Activated T-cell treated with anti-CD3 and anti-CD28 coated beads for 1 hour (primary cell): ENCODE measurements at regions not wholly inside any gene's neighbourhood (a gene's known extent, or its start where the extent isn't known, plus 50 kb on each side); places are given as distances from the start of the nearest gene placed in this dataset.
A peak's percentile ranks its signal among the peaks of the same experiment; 100 is the strongest.

Source experiments
- DNase-seq: peaks from one replicate; pipeline ENCODE4 v3.0.0-alpha.2; 2020; ENCODE audit warnings: low read depth

DNA sequence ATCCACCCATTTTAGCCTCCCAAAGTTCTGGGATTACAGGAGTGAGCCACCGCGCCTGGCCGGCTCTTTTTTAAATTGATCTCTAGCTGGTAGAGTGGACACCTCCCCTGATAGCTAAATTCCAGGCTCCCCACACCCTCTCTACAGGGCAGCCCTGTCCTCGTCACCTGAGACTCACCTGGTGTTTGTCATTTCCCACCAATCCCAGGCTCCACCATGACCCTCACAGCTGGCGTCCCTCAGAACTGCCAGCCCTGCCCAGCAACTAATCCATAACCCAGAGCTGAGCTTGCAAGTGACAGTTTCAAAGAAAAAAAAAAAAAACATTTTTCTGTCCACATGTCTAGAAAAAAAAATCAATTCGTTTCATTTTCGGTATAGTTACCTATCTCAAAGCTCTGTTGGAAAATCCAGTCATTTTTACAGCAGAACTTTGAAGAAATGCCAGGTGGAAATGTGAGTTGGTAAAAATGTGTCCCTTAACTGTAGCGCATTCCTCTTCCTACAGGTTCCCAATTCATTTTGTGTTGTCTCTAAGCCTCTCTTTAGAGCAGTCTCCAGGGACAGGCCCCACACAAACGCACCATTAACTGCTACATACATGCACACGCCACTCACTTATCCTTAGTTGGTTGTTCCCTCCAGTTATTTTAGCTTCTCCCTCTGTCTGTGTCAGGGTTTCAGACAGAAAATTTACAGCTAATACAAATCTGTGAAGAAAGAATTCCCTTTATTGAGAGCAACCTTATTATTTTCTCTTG lies 294.7 kb downstream of the FBXO15 start:
- DNase-seq, result no peak

DNA sequence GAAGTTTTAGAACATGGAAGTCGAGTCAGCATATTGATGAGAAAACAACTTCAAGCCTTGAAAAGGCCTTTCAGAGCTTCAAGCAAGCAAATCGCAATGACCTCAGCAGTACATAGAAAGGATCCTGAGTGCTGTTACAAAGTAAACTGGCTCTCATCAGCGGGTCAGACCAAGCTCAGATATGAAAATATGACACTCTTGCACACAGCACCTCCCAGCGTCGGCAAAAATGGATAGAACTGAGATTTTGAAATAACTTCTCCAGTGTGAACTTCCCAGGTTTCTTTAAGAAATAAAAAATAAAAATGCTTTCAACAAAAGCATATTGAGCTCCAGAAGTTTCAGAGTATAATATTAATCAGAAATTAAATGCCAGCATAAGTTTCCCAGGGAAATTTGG lies 296.9 kb downstream of the FBXO15 start:
- no peak for DNase-seq

DNA sequence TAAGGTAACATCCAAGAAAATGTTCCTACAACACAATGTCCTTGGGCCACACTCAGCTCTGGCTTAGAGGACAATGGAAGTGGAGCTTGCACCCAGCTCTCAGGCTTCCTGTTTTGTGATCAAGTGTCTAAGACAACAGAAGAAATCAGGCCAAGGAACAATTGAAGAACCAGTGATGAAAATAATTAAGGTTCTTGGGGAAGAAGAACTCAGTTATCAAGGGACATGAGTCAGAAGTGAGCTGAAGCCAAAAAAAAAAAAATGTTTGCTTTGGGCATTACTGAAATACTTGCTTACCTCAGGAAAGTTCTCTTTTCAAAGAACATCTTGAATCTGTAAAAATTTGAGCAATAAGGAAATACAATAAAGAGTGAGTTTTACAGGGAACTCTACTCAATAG lies 299.0 kb downstream of the FBXO15 start:
- no peak for DNase-seq

- DNase-seq, result no peak
These were observed 304.2 kb downstream of the FBXO15 start for GRCh38 chr18:73843455-73843854.

- peak; percentile 20 for DNase-seq
These were observed 304.7 kb downstream of the FBXO15 start for GRCh38 chr18:73842795-73843394.

DNA sequence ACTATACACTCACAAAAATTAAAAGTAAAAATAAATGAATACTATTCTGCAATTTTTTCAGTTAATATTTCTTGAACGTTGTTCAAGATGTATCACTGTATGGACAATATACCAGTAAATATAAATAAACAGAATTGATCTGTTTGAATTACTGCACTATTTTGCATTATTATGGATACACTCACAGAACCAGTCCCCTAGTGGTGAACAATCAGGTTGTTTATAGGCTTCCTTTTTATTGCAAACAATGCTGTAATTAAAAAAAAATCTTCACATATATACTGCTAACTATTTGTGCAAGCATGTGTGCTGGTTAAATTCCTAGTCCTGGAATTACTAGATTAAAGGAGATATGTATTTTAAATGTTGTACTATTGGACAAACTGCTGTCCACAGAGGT lies 306.0 kb downstream of the FBXO15 start:
- DNase-seq, result no peak

DNA sequence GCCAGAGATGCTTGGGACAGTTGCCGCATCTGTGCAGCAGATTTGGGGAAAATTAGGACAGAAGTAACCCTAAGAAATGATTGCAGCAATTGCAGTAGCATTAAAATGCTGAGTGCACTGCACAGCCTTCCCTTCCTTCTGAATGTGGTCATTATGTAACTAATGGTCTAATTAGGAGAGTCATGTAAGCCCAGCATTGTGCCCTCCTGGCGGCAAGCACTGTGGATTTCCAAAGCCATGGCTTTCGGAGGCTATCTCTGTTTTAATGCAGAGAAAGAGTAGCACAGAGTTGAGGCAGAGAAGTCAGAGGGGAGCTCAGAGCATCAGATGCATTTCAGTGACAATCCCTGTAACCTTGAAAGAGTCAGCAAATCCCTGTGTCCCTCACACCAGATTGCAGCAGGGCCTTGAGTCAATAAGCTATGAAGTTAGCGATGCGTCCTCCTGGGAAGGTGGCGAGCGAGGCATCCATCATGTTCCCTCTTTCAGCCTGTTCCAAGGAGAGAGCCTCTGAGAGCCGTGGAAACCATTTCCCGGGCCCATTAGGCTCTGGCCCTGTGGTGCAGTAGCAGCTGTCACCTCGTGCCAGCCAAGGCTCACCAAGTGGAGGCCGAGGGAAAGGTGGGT lies 307.2 kb downstream of the FBXO15 start:
- no peak for DNase-seq

DNA sequence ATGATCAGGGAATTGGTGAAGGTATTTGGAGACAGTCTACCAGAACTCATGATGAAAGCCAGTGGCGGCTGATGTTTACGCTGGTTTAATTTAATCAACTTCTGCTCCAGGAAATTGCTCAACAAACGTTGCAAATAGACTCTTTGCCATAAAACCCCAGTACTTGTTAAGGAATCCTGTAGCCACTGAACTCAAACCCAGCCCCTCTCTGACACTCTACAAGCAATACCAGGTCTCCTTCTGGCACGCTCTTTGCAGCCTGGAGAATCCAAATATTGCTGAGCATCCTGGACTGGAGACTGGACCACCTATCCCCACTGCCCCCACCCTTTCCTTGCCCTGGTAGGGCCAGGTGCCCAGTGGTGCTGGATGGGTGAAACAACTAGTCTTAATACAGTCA lies 308.2 kb downstream of the FBXO15 start:
- DNase-seq, result no peak

DNA sequence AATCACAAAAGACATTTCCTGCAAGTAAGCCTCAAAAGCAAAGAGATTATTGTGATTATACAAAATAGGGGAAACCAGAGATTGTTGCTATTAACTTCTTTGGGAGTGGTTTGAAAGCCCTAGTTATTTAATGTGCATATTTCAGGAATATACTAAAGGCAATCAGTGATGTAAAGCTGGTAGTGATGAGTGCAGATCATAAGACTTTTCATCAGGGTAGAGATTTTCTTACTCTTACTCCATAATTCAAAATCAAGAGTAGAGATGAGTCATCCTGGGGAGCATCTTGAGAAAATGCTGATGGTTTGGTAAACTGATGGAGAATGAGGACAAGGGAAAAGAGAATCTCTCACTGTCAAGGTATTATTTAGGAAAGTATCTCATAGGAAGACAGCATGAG lies 309.5 kb downstream of the FBXO15 start:
- no peak for DNase-seq

- no peak for DNase-seq
These were observed 311.8 kb downstream of the FBXO15 start for GRCh38 chr18:73835656-73836364.

DNA sequence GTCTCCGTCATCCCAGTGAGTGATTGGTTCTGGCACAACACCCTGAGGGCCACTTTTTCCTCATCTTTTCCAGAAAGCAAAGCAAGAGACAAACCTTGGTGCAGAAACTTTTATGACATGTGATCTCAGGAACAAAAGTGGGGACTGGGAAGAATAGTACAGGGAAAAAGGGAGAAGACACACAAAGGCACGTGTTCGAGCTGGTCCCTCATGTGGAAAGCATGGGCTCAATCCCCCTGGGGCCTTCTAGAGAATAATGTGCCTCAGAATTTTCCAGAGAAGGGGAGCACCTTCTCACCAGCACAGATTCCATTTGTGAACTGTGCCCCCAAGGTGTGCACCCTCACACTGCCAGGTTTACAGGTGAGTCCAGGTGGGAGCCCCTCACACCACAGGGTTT lies 312.6 kb downstream of the FBXO15 start:
- DNase-seq, result no peak

DNA sequence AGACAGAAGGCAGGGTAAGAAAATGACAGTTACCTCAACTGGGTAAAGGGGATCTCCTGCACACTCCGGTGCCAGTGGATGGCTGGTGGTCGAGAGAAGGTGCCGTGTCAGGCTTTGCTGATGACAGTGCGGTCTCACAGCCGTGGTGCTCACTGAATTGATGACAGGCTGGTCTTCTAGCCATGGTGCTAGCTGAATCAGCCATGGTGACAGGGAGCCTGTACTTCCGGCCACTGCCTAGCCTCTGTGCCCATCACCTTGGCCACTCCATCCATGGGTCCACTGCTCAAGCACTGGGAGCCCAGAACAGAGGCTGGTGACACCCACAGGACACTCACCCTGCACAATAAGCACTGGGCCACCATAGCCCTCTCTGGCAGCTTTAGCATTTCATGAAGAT lies 315.9 kb downstream of the FBXO15 start:
- DNase-seq, result no peak

DNA sequence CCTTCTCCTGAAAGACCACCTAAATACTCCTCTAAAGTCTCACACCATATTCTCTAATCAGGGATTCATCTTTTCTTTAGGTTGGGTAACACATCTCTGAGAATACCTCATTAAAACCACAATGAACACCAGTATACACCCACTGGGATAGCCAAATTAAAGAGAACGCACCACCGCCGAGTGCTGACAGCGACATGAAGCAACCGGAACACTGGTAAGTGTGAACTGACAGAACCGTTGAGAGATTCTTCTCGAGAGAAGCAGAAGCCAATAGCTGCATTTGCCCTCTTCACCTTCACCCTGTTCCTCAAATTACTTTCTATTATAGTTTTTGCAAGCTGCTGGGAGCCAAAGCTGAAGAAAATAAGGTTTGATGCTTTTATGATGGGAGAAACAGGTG lies 318.5 kb downstream of the FBXO15 start:
- no peak for DNase-seq

DNA sequence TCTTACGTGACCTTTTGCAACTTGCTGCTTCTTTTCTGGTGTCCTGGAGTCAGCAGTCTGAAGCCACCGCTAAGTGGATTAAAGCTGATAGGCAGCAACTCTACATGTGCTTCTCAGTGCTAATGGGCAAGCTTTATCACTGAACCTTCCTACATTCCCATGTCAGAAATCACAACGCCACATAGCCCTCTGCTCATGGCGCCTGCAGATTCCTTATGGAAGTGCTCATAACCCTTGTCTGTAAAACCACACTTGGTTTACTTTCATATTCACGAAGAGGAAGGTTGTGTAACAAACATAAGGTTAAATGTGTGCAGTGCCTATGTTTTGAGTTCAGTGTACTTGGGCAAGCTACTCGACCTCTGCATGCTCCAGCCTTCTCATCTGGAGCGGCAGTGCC lies 319.8 kb downstream of the FBXO15 start:
- DNase-seq, result no peak

DNA sequence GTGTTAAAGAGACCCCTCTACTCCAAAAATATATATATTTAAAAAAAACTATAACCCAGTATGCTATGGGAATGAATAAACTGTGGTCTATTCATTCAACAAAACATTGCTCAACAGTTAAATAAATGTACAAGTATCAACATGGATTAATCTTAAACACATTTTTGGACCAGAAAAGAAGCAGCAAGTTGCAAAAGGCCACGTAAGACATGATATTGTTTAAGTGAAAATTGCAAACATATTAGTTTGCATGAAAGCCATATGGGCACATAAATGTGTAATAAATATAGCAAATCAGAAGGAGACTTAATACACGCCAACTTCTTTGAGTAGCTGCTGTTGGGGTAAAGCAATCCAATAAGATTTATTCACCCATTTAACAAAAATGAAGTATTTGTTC lies 321.5 kb downstream of the FBXO15 start:
- no peak for DNase-seq

DNA sequence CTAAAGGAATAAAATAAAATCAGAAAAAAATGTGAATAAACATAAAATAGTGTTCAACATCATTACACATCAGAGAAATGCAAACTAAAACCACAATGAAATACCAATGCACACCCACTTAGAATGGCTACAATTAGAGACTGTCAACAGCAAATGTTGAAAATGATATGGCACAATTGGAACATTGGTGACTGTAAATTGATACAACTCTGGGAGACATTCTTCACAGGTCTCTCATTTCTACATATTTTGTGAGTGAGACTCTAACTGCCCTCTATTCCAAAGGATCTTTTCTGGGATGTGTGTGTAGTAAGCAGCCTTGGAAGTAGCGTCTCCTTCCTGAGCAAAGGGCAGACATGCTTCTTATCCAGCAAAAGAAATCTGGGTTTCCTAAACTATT lies 323.0 kb downstream of the FBXO15 start:
- no peak for DNase-seq

- no peak for DNase-seq
These were observed 335.2 kb downstream of the FBXO15 start for GRCh38 chr18:73812423-73812822.

- DNase-seq, result no peak
These were observed 340.0 kb downstream of the FBXO15 start for GRCh38 chr18:73807551-73808192.

DNA sequence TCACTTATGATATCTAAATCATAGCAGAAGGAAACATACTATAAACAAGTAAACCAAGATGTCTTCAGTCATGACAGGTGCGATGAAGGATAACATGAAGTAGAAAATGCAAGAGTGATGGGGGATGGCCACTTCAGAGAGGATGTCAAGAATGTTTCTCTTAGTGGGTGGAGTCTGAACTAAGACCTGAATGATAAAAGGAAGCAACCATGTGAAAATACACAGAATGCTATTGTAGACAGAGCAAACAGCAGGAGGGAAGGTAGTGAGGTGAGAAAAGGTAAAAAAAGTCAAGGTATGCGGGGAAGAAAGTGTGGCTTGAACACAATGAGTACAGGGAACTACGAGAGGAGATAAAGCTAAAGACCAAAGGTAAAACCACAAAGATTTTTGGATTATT lies 341.6 kb downstream of the FBXO15 start:
- no peak for DNase-seq

DNA sequence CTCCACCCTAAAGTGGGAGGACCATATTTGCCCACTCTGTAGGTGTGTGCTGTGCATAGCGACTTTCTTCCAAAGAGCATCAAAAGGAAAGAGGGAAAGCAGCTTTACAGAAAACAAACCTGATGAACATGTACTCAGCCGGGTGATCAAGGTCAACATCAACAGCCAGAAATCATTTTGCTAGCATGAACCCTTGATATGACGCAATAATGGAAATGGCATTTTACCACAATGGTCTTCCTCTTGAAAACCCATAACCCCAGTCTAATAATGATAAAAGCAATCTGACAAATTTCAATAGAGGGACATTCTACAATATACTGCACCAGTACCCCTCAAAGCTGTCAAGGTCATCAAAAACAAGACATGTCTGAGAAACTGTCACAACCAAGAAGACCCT lies 350.2 kb downstream of the FBXO15 start:
- DNase-seq, result no peak

DNA sequence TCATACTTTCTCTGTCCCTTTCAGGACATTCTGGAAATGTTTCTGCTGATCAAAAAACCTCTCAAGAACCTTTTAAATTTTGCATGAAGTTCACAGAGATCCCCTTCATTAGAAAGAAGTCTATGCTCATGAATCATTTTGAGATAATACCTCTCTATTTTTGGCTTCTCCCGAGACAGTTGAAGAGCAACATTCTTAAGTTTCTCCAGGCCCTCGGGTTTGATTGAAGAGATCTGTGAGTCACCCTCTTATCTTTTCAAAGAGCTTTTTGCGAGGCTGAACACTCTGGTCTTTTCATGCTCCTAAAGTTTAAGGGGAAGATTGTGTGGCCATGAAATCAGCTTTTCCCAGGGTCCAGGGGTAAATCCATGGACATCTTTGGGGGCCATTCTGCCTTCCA lies 354.2 kb downstream of the FBXO15 start:
- no peak for DNase-seq

GRCh38 chr18:73791081-73791480 lies 356.6 kb downstream of the FBXO15 start:
- DNase-seq, result no peak

GRCh38 chr18:73790587-73790986 lies 357.0 kb downstream of the FBXO15 start:
- DNase-seq, result no peak
